OCI-LY7 (cell line): ENCODE measurements at regions not wholly inside any gene's neighbourhood (a gene's known extent, or its start where the extent isn't known, plus 50 kb on each side); places are given as distances from the start of the nearest gene placed in this dataset.

Source experiments
- CTCF ChIP-seq: fragments of 200-600 bp; sonication (generic); conservative IDR thresholded peaks from 2 replicates; pipeline ENCODE4 v1.5.1; 2014; ENCODE audit warnings: mild to moderate bottlenecking, antibody characterized with exemption, low read length, moderate library complexity, mixed read lengths
- EZH2phosphoT487 ChIP-seq: fragments of 200-600 bp; sonication (generic); IDR thresholded peaks from 2 replicates; pipeline ENCODE4 v1.6.1; 2018; ENCODE audit warnings: low read depth, borderline replicate concordance, mild to moderate bottlenecking, mixed run types, antibody characterized with exemption, low read length, moderate library complexity, mixed read lengths

- TF ChIP-seq CTCF (no peak), EZH2phosphoT487 (no peak)
These were observed 174.5 kb upstream of the PRSS58 start for GRCh38 chr7:142432377-142432776.
